Adipose tissue (tissue), 3 donors: ENCODE measurements at regions not wholly inside any gene's neighbourhood (a gene's known extent, or its start where the extent isn't known, plus 50 kb on each side); places are given as distances from the start of the nearest gene placed in this dataset.

Experiments used
- H3K27ac ChIP-seq: one replicate; pipeline ENCODE4 v1.5.1; 2013; ENCODE audit warnings: low read depth, low read length
- WGBS, 3 donors: extraction: QIAGEN DNeasy Blood & Tissue Kit; methylation state at CpG; one replicate each; pipeline ENCODE4 v1.1.7; 2013; 5-methylcytosine and 5-hydroxymethylcytosine counted together
- donor health status: healthy with polysubstance abuse.
- donor health status: Bipolar disorder and iron deficiency.
- donor health status: healthy.

DNA sequence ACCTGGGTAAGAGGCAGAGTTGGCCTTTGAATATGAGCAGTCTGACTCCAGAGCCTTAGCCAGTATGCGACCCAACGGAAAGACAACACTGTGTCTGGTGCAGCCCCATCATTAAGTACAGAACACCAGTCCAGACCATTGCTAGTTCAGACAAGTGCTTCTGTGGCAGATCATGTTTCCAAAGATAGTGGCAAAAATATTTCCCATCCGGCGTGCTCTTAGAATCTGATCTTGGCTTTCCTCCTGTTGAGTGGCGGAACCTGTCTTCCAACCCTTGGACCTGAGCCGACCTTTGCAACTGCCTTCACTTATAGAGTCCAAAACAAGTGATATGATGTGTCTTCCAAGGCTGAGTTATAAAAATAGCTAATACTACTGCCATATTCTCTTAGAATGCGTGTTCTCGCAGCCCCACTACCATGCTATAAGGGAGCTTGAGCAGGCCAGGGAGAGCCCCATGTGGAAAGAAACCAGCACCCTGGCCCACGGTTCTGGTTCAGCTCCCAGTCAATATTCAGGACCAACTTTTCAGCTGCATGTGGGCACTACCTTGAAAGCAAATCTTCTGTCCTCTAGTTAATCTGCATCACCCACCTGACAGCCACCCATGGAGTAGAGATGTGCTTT, 322.4 kb upstream of the SLCO3A1 start:
- H3K27ac ChIP-seq = no peak overlapping the region
- 91 to 96% (median 93%) methylated on average over 9 of the region's 9 CpGs for WGBS, 3 donors

DNA sequence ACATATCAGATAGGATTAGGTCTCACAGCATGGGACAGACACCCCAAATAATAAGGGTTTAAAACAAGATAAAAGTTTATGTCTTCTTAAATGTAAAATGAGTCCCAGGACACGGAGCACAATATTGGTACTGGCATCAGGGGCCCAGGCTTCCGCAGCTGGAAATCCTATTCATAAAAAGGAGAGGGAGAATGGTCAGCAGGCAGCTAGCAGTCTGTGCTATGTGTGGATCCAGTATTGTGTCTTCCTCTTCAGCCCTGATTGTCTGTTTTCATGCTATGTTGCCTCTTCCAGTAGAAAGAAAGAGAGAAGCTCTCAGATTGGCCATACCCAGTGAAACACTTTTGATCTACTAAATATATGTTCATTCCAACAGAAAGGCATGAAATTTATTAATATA, 319.3 kb upstream of the SLCO3A1 start:
- H3K27ac ChIP-seq = no peak overlapping the region
- 88 to 90% (median 88%) methylated on average over 2 of the region's 2 CpGs for WGBS, 3 donors

DNA sequence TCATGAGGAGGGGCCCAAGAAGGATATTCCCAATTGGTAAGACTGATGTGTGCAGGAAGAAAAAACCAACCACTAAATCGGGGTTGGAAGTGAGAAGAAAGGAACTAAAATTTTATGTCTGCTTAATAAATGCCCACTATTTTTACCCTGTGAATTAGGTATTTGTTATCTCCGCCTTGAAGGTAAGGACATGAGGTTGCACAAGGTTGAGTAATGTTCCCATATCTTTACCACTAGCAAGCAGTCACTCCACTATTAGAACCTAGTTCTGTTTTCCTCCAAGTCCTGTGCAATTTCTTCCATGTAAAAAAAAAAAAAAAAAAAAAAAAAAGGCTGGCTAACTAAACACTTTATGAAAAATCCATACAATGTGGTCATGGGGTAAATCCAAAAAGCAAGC, 318.5 kb upstream of the SLCO3A1 start:
- H3K27ac ChIP-seq = no peak overlapping the region
- 84 to 88% (median 85%) methylated on average over 2 of the region's 2 CpGs for WGBS, 3 donors

DNA sequence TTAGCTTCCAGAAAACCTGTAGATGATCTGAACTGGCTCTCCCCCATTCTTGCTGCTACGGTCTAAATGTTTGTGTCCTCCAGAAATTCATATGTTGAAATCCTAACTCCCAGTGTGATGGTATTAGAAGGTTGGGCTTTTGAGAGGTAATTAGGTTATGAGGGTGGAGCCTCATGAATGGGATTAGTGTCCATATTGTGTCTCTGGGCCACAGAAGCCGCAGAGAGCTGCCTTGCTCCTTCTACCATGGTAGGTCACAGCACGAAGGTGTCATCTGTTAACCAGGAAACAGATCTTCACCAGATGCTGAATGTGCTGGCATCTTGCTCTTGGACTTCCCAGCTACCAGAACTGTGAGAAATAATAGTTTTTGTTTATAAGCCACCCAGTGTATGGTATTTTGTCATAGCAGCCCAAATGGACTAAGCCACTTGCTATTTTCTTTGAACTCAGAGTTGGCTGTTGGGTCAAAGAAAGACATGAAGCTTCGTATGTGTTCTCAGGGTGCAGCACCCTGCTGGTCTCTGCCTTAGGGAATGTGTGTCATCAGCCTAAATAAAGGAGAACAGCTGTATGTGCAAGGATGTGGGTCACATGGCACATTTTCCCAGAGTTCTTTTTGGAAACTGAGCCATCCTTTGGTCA, 317.5 kb upstream of the SLCO3A1 start:
- WGBS, 3 donors = 84 to 92% (median 84%) methylated on average over 4 of the region's 4 CpGs
- no peak overlapping the region for H3K27ac ChIP-seq

DNA sequence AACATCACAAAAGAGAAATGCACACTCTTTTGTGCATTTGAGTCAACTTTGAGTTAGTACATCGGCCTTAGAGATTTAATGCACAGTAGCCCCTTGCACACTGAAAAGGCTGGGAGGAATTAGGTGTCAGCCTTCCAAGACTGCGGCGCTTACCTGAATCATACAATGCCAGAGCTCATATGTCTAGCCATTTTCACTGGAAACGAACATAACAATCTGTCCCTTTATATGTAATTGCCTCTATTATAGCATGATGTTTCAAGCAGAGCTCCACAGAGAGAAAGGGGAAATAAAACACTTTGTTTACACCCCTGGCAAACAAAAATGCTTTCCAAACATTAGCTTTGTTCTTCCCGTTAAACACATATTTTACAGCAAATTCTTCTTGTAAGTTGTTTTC, 315.7 kb upstream of the SLCO3A1 start:
- no peak overlapping the region for H3K27ac ChIP-seq
- 54 to 79% (median 72%) methylated on average over 5 of the region's 5 CpGs for WGBS, 3 donors

DNA sequence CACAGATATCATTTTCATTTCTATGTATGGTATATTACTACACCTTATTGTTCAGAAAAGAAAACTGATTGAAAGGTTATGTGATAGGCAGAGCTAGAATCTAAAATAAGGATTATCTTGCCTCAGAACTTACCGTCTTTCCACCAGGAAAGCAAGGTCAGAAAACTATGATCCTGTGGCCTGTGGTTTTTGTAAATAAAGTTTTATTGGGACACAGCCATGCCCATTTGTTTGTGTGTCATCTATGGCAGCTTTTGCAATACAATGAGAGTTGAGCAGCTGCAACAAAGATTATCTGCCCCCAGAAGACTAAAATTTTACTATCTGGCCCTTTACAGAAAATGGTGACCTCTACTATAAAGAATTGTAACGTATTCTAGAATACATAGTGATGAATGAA, 314.7 kb upstream of the SLCO3A1 start:
- 88 to 90% (median 90%) methylated on average over 2 of the region's 2 CpGs for WGBS, 3 donors

DNA sequence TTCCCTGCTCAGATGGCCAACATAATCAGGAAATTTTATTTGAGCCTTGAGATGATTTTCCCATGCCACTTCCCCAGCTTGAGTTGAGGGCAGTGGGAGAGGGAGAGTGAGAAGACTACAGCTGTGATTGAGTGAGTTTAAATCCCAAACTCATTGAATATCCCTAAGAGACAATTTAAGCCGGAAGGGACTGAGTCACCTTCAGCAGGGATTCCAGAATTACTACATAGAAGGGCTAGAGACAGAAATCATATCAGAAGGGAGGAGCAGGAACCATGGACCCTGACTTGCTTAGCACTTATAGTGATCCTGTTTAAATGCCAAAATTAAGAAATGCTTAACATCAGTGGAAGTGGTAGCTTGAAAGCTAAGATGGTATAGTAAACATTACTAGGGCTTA, 312.2 kb upstream of the SLCO3A1 start:
- WGBS, 3 donors = 49 to 67% (median 65%) methylated on average over 1 of the region's 1 CpG
- no peak overlapping the region for H3K27ac ChIP-seq

More for the DNA sequence above, 314.7 kb upstream of the SLCO3A1 start:
- H3K27ac ChIP-seq = no peak overlapping the region

DNA sequence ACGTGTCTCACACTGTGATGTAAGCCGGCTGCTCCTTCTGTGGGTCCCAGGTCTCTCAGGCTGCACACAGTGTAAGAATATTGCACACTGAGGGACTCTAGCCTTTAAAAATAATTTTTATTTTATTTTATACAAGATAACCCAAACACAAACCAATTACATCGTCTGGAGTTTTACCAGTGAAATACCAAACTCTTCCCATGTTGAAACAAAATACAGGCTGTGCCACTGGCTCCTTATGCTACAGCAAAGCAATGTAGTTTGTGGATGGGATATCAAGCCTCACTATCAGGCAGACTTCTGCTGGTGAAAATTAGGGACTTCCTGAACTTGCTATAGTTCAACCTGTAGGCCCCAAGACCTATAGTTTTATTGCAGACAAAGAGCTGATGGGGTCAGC, 311.3 kb upstream of the SLCO3A1 start:
- 83 to 87% (median 84%) methylated on average over 3 of the region's 3 CpGs for WGBS, 3 donors
- H3K27ac ChIP-seq = no peak overlapping the region

DNA sequence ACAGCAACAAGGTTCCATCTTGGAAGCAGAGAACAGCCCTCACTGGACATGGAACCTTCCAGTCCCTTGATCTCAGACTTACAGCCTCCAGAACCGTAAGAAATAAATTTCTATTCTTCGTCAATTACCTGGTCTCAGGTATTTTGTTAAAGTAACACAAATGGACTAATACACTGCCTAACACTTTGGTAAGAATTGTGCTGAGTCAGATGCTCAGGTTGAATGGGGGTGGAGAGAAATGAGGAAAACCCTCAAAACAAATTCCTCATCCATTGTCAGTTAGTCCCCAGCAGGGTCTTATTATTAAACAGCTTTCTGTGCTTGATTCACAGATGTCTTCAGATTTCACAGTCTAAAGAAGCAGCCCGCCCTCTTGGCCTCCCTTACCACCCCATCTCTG, 306.2 kb upstream of the SLCO3A1 start:
- 81 to 93% (median 90%) methylated on average over 3 of the region's 3 CpGs for WGBS, 3 donors

DNA sequence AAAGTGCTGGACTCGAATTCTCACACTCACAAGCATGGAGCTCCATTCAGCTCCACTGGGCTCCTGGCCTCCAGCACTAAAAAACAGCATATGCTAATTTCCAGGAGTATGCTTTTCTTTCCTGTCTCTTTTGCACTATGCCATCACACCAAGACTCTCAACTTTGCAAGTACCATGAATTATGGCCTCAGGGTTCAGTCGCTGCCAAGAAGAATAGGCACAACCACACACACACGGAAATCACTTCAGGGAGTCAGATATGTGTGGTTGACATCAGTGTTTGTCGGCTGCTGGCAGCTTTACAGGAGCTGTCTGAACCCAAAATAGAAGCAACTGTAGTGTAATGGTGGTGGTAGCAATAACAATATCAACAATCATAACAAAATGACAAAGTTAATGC, 305.0 kb upstream of the SLCO3A1 start:
- 64 to 83% (median 66%) methylated on average over 4 of the region's 4 CpGs for WGBS, 3 donors
- no peak overlapping the region for H3K27ac ChIP-seq

More for the DNA sequence above, 306.2 kb upstream of the SLCO3A1 start:
- no peak overlapping the region for H3K27ac ChIP-seq

DNA sequence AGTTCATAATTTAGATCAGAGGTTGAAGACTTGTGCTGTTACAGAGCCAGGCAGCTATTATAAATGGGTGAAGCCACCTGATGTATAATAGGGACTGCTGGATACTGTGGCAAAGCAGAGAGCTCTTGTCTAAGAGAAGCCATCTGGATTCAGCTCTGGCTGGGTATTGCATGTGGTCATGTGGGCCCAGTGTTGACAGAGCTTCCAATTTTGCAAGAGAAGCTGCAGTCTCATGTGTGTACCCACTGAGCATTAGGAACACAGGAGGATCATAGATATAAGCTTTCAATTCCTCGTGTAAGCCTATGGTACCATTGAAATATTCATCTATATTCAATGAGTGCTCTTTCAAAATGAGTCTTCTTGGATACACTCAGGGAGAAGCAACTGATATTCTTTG, 303.9 kb upstream of the SLCO3A1 start:
- 55 to 73% (median 60%) methylated on average over 1 of the region's 1 CpG for WGBS, 3 donors
- no peak overlapping the region for H3K27ac ChIP-seq

DNA sequence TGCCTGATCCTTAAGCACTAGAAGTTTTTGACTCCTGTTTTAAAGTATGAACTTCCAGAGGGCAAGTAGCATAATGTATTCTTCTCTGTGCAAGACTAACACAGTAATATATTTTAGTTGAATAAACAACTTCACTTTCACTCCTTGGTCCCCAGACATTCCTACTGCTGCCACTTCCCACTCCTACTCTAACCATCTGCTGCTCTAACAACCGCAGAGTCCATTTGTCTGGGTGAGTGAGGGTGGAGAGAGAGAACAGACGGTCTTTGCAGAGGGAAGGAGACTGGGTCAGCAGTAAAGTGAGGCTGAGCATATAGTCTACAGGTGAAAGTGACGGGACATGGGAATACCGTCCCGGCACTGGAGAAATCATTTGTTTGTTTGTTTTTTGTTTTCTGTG, 301.0 kb upstream of the SLCO3A1 start:
- no peak overlapping the region for H3K27ac ChIP-seq
- WGBS, 3 donors = 79 to 85% (median 80%) methylated on average over 5 of the region's 5 CpGs

DNA sequence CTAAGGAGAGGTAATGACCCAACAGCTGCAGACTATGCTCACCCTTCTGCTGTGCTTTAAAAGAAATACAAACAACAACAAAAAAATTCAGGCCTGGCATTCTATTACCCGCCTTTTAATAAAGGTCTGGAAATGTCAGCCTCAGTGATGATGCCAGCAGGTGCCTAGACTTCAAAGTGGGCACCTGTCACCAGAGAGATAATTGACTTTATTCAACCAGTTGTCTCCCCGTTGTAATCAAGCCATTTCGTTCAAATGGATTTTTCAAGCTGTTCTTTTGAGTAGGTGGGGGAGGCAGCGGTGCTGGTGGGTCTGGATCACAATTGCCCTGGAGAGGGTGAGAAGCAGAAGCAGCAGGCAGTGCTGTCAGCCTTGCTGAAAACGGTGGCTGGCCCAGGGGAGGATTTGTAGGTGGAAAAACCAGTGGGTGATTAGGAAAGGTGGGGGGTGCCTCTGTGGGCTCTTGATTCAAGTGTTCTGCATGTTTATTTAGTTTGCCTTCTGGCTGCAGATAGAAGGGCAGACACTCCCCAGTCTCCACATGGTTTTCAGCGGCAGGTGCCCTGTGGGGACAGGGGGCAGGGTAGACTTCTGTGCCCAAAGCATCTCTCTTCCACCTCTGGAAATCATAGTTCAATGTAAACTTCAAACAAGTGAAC, 300.2 kb upstream of the SLCO3A1 start:
- no peak overlapping the region for H3K27ac ChIP-seq
- 52 to 78% (median 65%) methylated on average over 6 of the region's 6 CpGs for WGBS, 3 donors

DNA sequence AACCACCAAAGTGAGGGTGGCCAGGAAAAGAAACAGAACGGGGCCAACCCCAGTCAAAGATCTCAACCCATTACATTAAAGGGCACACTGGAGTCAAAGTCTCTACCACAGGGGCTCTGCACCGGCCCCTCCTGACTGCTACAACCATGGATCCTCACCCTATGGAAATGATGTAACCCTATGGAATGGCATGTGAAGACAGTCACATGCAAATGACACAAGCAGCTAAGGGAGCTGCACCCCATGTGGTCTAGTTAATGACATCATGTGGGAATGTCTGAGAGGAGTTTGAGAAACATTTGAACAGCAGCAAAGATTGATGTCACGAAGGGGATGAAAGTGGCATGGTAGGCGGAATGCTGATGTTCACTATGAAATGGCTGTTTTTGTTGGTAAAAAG, 298.2 kb upstream of the SLCO3A1 start:
- 87 to 96% (median 93%) methylated on average over 4 of the region's 4 CpGs for WGBS, 3 donors
- no peak overlapping the region for H3K27ac ChIP-seq

DNA sequence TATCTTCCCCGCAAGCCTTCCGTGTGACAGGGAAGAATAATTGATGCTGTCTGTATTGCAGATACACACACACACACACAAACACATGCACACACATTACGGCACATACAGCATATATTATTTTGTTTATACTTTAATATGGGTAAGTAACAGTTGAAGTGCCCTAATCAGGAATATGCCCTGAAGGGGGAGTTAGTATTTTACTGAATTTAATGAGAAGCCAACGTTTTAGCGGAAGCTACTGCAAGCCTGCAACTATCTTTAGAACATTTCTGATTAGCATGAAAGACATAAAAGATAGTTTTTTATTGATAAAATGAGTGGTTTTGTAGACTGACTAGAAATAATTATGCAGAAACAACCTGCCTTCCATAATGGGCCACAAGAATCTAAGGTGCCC, 296.6 kb upstream of the SLCO3A1 start:
- WGBS, 3 donors = 76 to 87% (median 87%) methylated on average over 5 of the region's 5 CpGs

DNA sequence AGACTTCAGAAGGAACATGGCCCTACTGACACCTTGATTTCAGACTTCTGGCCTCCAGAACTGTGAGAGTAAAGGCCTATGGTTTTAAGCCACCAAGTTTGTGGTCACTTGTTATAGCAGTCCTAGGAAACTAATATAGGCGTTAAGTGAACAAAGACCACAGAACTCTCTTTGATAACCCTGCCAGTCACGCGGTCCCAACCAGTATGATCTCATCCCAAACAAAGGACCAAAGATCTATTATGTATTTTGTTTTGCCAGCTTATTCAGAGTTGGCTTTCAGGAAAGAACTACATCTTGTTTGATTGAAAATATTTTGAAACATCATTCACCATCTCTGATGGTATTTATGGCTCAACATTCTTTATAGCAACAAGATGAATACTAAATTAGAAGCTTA, 294.4 kb upstream of the SLCO3A1 start:
- 81 to 92% (median 91%) methylated on average over 3 of the region's 3 CpGs for WGBS, 3 donors

More for the DNA sequence above, 296.6 kb upstream of the SLCO3A1 start:
- no peak overlapping the region for H3K27ac ChIP-seq

DNA sequence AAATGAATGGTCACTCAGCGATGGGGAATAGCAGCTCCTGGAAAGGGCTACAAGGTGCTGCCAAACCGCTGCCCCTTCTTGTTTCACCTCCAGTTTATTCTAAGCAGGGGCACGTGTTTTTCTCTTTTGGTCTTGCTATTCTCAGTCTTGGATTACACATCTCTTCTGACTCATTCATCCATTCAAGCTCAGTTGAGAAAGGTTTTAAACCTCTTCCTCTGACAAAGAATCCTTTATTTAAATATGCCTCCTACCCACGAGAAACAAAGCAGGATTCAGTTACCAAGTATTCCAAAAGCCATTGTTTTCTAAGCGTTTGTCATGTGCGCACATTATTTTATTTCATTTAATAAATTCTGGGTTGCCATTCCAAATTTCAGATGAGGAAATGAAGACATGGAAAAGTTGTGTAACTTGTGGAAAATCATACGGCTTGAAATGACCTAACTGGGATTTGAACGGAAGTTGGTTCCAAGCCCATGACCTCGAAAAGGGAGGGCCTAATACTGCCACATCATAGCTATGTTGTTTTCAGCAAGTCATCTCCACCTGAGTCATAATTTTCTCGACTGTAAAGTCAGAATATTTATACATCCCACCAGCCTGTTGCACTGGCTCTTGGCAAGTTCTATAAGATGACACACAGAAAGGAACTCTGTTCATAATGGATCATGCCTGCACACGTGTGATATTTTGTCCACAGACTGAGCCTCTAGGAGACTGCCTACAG, 292.0 kb upstream of the SLCO3A1 start:
- H3K27ac ChIP-seq = no peak overlapping the region
- WGBS, 3 donors = 61 to 64% (median 64%) methylated on average over 11 of the region's 11 CpGs

More for the DNA sequence above, 294.4 kb upstream of the SLCO3A1 start:
- H3K27ac ChIP-seq = no peak overlapping the region

DNA sequence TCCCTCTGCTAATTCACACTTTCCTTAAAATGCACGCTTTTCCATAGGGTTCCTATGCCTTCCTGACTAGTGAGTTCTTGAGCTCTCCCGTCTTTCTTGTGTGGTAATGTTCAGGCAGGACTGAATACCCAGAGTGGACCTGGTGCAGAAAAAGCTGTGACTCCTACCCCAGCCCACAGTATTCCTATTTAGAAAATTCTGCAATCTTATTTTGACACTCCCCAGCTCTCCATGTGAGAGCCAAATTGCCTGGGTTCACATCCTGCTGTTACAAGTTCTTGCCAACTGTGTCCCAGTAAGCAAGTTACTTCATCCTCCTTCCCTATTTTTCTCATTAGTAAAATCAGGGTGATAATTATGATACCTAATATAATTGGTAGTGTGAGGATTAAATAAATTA, 290.8 kb upstream of the SLCO3A1 start:
- 62 to 79% (median 67%) methylated on average over 2 of the region's 2 CpGs for WGBS, 3 donors
- no peak overlapping the region for H3K27ac ChIP-seq

DNA sequence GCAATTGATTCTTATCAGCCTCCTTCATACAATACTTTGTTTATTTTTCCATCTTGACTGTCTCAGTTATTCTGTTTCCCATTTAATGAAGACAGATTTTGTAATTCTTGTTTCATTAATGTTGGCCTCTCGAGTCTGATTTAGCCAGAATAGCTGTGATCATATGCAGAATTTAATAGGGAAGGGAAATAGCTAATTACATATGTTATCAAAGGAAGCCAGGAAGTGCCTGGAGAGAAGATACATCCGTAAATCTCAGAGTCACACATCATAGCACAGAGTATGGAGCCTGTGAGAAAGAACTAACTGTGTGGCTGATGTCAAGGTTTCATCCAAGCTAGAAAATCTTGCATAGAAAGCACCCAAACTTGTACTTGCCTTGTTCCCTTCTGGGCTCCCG, 288.9 kb upstream of the SLCO3A1 start:
- 46 to 73% (median 70%) methylated on average over 3 of the region's 3 CpGs for WGBS, 3 donors
- no peak overlapping the region for H3K27ac ChIP-seq
